ENCODE measurements at regions not wholly inside any gene's neighbourhood (a gene's known extent, or its start where the extent isn't known, plus 50 kb on each side); places are given as distances from the start of the nearest gene placed in this dataset.

GRCh38 chr20:54405540-54405939 is 69.9 kb upstream of the DOK5 start:
- H3K9me3 ChIP-seq (ENCODE audit: control insufficient read depth, insufficient read depth, low read depth, low read length): no peaks in the 10 kb centered on the region
- no peak overlapping the region for H3K27ac ChIP-seq (ENCODE audit: low read length)
- no peaks in the 10 kb centered on the region for H3K36me3 ChIP-seq (ENCODE audit: control insufficient read depth, insufficient read depth, low read length)
- no peak for DNase-seq (ENCODE audit: low read depth, low spot score)
- no TSS peak for BruUV-seq (replicated peaks)
- ChIA-PET POLR2A (no interaction called here), CTCF (no interaction called here)
- in situ Hi-C loops (cut with HindIII; ENCODE audit: low pct_unique_long_range_greater_than_20kb, low sequenced_read_pairs) (no loop called here), intact Hi-C loops (cut with micrococcal nuclease; ENCODE audit: unreplicated experiment) (no loop called here)
- no peaks in the 10 kb centered on the region for H3K4me1 ChIP-seq (ENCODE audit: control insufficient read depth, insufficient read depth, low read length)
- H3K27me3 ChIP-seq (ENCODE audit: control insufficient read depth, insufficient read depth, low read length): no peaks in the 10 kb centered on the region; the same call in 1 of the 2 replicates
- TF ChIP-seq TCF7L2 (IDR thresholded peaks at IDR 0.05; ENCODE audit: low read depth, low read length): no peak
- TF ChIP-seq SIN3A (IDR thresholded peaks at IDR 0.05; ENCODE audit: borderline replicate concordance, insufficient read depth, low read depth, low read length): no peak
- no peak for TF ChIP-seq CTCF (IDR thresholded peaks at IDR 0.05)
- no peak for TF ChIP-seq POLR2AphosphoS5 (IDR thresholded peaks at IDR 0.05; ENCODE audit: low read depth, low read length)
- no peak for TF ChIP-seq REST (IDR thresholded peaks at IDR 0.05; ENCODE audit: insufficient read depth in 1 of 2, low read depth in 2 of 2, low read length in 1 of 2)
- H3K4me3 ChIP-seq (ENCODE audit: low read depth in 2 of 2, low read length in 2 of 2): no peak overlapping the region
- ATAC-seq: no peak

GRCh38 chr20:54407459-54407858 is 67.9 kb upstream of the DOK5 start:
- no peak for TF ChIP-seq REST (IDR thresholded peaks at IDR 0.05; ENCODE audit: insufficient read depth in 1 of 2, low read depth in 2 of 2, low read length in 1 of 2)
- no peak for TF ChIP-seq TCF7L2 (IDR thresholded peaks at IDR 0.05; ENCODE audit: low read depth, low read length)
- TF ChIP-seq CTCF (IDR thresholded peaks at IDR 0.05): no peak
- TF ChIP-seq POLR2AphosphoS5 (IDR thresholded peaks at IDR 0.05; ENCODE audit: low read depth, low read length): no peak
- in situ Hi-C loops (cut with HindIII; ENCODE audit: low pct_unique_long_range_greater_than_20kb, low sequenced_read_pairs): no loop called here
- Histone ChIP-seq H3K4me1 (ENCODE audit: control insufficient read depth, insufficient read depth, low read length) (no peaks in the 10 kb centered on the region), H3K27me3 (ENCODE audit: control insufficient read depth, insufficient read depth, low read length) (no peaks in the 10 kb centered on the region; the same call in 1 of the 2 replicates), H3K9me3 (ENCODE audit: control insufficient read depth, insufficient read depth, low read depth, low read length) (no peaks in the 10 kb centered on the region), H3K36me3 (ENCODE audit: control insufficient read depth, insufficient read depth, low read length) (no peaks in the 10 kb centered on the region), H3K4me3 (ENCODE audit: low read depth in 2 of 2, low read length in 2 of 2) (no peak overlapping the region), H3K27ac (ENCODE audit: low read length) (no peak overlapping the region)
- ATAC-seq (no peak), DNase-seq (ENCODE audit: low read depth, low spot score) (no peak)
- BruUV-seq (replicated peaks): no TSS peak
- intact Hi-C loops (cut with micrococcal nuclease; ENCODE audit: unreplicated experiment): no loop called here
- POLR2A ChIA-PET: no interaction called here
- CTCF ChIA-PET: no interaction called here
